Non-pigmented ciliary epithelial cell (primary cell): ENCODE measurements at regions not wholly inside any gene's neighbourhood (a gene's known extent, or its start where the extent isn't known, plus 50 kb on each side); places are given as distances from the start of the nearest gene placed in this dataset.

Experiments
- DNase-seq: peaks from one replicate; pipeline ENCODE4 v3.0.0-alpha.2; 2010; ENCODE audit warnings: low read depth

- DNase-seq, result no peak
Observed at GRCh38 chr1:59006289-59006658, 222.4 kb upstream of the JUN start.

DNA sequence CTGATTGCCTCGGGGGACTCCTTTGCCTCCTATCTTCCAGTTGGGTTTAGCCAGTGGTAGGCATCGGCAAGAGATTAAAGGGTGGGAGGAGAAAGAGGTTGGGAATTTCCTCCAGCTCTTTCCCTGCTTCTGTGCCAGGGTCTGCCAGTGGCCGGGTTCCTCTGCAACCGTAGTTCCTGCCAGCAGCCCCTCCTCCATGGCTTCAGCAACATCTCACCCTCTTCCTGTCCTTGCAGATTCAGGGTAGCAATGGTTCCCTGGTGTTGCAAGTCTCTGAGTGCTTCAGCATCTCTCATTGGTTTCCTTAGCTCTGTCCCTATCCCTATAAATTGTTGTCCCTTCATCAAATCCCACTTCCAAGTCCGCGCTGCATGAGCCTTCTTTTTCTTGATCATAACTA is 223.1 kb upstream of the JUN start:
- no peak for DNase-seq

DNA sequence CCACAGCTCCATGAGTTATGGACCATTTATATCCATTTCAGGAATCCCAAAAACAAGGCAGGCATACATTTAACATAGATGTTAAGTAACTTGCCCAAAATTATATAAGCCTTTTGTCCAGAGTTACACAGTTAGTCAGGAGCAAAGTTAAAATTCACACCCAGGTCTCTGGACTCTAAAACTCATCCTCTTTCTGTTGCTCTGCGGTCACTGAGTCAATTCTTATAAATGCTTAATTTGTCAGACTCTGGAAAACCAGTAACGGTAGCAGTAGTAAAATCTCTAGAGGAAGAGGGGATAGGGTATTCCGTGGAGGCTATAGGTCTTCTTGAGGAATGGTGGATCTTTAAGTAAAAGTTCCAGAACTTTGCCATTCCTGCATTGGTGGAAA is 223.6 kb upstream of the JUN start:
- no peak for DNase-seq

DNA sequence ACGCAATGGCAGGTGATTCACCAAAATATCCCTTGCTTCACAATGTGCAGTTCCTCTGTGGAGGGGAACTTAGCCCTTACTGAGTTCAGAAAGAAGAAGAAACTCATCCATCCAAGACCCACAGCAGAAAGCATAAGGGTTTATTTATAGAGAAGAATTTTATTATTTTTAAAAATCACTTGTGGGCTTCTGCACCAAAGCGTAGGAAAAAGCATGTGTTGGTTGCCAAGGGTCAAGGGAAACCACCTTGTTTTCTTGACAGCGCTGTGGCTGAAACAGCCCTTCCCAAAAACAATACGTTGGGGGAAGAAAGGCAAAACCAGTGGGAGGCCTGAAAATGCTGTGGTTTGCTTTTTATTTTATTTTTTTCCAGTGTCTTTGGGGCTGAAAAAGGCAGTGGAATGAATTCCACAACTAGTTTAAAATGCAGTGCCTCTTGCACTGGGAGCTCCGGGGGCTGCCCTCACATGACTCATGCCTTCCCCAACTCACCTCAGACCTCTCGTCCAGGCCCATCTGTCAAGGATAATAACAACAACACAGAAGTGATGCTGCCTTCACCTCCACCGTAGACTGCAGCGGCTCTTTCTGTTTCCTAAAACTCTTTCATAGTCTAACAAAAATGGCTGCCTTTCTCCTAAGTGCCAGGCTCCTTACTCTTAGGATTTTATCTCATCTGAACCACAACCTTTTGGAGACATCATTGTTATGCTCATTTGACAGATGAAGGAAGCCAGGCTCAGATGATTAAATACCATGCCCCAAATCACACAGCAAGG is 224.2 kb upstream of the JUN start:
- no peak for DNase-seq

DNA sequence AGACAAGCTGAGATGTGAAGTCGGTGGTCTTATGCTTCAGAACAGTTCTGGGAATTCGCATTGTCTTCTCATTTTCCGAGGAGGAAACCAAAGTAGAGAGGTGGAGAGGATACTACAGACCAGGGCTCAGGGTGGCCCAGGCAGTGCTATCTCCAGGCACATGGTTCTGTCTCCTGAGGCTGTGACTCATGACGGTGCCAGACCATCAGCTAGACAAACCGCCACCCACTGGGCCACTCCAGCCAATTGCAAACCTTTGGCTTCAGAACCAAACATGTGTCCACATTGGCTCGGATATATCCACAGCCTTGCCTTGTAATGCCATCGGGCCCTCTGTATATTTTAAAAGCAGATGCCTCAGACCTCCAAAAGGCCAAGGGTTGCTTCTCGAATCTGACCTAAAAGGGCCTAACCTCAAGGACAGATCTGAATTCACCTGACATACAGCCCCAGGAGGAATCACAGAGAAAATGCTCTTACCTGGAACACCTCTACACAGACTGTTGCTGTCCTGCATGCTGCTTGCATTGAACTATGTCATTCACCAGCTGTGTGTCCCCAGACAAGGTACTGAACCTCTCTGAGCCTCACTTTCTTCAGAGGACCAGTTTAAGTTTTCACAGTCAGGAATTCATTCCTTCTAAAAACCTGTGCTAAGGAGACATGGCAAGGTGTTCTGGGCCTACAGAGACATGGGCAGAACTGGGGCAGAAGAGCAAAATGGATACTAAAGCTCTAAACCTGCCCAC is 224.9 kb upstream of the JUN start:
- DNase-seq, result no peak

- no peak for DNase-seq
Observed at GRCh38 chr1:59011663-59012062, 227.8 kb upstream of the JUN start.

GRCh38 chr1:59012378-59012777 is 228.5 kb upstream of the JUN start:
- no peak for DNase-seq

DNA sequence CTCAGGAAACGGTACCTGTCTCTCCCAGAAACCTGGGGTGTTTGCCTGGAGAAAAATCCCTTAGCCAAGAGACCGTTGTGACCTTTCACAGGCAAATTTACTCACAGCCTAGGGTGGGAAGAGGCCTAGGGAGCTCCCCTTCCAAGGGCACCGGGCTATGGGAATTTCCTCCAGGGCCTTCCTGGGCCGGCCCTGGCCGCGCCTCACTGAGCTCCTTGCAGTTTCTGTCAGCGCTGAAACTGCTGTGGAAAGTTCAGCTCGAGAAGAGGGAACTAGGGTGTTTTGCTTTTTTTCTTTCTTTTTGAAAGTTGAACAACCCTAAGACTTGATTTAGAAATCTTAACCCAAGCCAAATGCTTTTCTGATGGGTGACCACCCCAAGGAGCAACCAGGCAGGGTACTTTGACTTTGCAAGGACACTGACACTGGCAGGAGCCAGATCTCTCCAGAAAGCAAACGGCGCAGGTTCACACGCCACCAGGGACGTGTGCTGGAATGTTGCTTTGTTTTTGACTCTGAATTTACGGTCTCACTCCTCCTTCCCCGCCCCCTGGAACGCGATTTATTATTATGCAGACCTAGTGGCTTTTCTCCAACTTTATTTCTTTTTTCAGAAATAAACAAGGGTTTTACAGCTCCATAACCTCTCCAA is 229.6 kb upstream of the JUN start:
- DNase-seq, result no peak

DNA sequence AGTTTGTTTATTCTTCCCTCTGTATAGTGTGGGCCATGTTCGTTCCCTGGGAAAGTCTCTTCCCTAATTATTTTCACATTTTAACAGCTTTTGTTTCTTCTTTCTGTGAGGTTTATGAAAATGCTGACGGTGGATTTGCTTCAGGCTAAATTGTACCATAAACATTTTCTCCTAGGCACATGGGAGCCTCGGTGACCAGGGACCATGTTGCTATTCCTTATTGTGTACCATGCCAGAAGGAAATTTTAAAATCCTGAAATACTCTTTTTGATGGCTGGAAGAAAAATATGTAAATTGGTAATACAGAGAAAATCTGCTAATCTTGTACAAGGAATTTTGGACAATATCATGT is 230.1 kb upstream of the JUN start:
- DNase-seq, result no peak

GRCh38 chr1:59014827-59015226 is 231.0 kb upstream of the JUN start:
- no peak for DNase-seq

DNA sequence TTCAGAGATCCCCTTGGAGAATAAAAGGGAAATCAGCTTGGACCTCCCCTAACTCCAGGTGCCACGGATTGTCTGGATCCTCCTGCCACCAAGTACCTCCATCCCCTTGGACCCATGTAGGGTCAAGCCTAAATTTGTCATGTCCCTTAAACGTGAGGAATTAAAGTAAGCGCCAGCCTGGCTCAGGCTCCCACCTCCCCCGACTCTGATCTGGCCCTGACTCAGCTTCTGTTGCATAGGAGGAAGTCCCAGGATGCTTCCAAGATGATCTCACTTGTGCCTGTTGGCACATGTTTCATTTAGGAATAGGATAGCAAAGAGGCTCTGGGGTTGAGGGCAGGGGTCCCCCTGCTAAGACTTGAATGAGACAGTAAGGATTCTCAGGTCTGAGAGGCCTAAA is 231.9 kb upstream of the JUN start:
- no peak for DNase-seq

DNA sequence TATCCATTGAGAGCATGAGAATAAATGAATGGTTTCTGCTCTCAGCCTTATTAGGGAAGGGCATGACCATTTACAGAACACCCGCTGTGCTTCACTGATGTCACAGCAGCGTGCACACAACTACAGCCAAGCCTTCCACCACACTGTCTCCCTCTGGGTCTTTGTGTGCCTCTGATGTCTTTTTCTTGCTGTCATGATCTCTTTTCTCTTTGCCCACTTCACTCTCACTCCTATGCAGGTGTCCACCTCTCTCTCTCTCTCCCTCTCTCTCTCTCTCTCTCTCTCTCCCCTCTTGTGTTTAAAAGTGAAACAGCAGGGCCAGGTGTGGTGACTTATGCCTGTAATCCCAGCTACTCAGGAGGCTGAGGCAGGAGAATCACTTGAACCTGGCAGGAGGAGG is 232.5 kb upstream of the JUN start:
- DNase-seq, result no peak

DNA sequence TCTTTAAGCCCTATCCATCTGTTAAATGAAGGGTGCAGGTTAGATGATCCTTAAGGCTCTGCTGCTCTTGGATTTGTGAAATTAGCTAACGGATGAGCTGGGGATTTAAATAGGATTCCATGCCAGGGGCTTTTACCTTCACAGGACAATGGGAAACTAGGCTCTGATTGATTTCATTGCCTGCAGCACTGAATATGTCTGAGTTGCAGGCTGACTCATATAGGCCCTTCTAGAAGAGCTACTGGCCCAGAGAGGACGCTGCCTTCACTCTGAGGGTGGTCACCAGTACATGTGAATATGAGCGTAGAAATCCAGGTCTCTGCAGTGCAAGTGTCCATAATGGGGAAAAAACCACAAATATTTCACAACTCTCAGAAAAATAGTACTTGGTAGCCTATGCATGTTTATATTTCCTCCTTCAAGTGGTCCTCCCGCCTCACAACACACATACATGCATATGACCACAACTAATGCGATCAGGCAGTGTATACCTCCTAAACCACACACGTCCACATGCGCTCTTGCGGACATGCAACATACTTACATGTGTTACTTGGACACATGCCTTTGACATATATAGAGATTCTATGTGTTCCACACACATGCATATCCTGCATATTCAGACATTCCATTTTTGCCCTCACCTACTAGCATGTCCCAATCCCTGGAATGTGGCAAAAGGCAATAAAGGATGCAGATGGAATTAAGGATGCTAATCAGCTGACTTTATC is 233.8 kb upstream of the JUN start:
- DNase-seq, result no peak

GRCh38 chr1:59018446-59018845 is 234.6 kb upstream of the JUN start:
- no peak for DNase-seq

GRCh38 chr1:59018860-59019259 is 235.0 kb upstream of the JUN start:
- DNase-seq, result no peak

GRCh38 chr1:59020151-59020997 is 236.5 kb upstream of the JUN start:
- no peak for DNase-seq

GRCh38 chr1:59022199-59022598 is 238.4 kb upstream of the JUN start:
- no peak for DNase-seq

- no peak for DNase-seq
Observed at GRCh38 chr1:59022799-59023198, 239.0 kb upstream of the JUN start.

DNA sequence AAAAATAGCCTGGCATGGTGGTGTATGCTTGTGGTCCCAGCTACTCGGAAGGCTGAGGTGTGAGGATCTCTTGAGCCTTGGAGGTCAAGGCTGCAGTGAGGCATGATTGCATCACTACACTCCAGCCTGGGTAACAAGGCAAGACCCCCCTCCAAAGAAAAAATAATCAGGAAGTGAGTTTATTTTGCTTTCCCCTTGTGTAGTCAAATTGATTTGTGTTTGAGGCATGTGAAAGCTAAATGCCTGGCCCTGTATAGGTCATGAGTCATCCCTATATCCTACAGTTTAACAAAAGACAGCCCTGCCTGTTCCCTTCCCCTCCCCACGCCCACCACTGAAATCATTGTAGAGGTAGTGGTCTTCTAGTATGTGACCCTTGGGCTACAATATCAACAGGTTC is 241.4 kb upstream of the JUN start:
- no peak for DNase-seq

- no peak for DNase-seq
Observed at GRCh38 chr1:59025898-59026426, 242.1 kb upstream of the JUN start.

- DNase-seq, result no peak
Observed at GRCh38 chr1:59026472-59026948, 242.7 kb upstream of the JUN start.
